ENCODE measurements at regions not wholly inside any gene's neighbourhood (a gene's known extent, or its start where the extent isn't known, plus 50 kb on each side); places are given as distances from the start of the nearest gene placed in this dataset.

DNA sequence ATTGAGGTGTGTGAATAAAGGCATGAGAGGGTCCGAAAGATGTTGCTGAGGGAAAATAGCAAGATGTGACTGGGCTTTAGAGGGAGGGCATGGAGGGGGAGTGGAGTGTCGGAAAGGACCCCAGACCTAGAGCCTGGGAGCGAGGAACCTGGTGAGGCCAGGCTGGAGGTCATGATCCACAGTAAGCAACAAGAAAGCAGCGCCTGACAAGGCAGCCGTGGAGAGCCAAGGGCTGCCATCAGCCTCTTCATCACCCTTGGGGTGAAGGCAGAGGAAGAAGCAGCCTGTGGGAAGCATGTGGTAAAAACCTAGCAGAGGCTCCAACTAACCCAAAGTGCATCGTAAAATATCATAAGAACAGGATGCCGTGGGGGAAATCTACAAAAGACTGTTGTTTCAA is 162.8 kb upstream of the SOX1 start:
- Mint-ChIP-seq H3K27me3 (peaks cover 5% of the 10 kb centered on the region), H3K4me3 (no peak overlapping the region), H3K27ac (no peak overlapping the region), H3K4me1 (no peaks in the 10 kb centered on the region), H3K36me3 (ENCODE audit: low read depth) (no peaks in the 10 kb centered on the region)
- no peaks in the 10 kb centered on the region for H3K9me3 ChIP-seq (ENCODE audit: control insufficient read depth, low read length, poor library complexity, severe bottlenecking)
- ATAC-seq (no peak), DNase-seq (no peak)

DNA sequence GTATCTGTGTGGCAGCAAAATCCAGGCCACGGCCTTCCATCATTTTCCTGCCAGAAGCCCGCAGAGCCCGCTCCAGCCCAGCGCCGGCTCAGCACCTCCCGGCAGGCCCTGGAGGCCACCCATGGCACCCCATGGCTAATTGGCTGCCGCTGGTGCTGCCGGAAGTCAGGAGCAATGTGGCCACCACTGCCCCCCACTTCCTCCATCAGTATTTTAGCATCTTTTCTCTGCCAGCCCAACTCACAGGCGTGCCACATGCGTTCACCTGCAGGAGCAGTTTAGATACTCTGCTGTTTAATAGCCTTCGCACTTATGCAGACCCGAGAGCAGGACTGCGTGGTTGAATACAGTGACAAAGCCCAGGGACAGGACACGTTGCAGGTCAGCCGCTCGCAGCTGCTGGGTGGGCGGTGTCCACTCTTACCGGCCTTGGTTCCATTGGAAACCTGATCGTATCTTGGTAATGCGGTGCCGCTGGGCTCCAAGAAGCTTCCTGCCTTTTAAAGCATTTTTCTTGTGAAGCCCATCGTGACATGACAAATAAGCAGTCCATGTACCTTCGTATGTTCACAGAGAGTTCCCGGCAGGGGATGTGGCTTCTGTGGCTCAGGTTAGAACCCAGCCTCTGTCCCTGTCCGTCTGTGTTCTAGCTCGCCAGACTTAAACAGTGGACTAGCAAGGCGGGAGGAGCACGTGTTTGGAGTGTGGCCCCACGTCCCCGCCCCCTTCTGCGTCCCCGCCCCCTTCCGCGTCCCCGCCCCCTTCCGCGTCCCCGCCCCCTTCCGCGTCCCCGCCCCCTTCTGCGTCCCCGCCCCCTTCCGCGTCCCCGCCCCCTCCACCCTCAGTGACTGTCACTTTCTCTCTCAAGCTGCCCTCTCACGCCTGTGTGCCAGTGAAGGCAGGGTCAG is 162.0 kb upstream of the SOX1 start:
- no peaks in the 10 kb centered on the region for H3K36me3 Mint-ChIP-seq (ENCODE audit: low read depth)
- H3K27me3 Mint-ChIP-seq, result peaks cover 9% of the 10 kb centered on the region
- no peaks in the 10 kb centered on the region for H3K4me1 Mint-ChIP-seq
- ATAC-seq, result no peak
- no peak overlapping the region for H3K27ac Mint-ChIP-seq
- H3K9me3 ChIP-seq (ENCODE audit: control insufficient read depth, low read length, poor library complexity, severe bottlenecking), result no peaks in the 10 kb centered on the region
- no peak for DNase-seq
- no peak overlapping the region for H3K4me3 Mint-ChIP-seq

- DNase-seq (no peak), ATAC-seq (no peak)
- H3K4me1 Mint-ChIP-seq, result no peaks in the 10 kb centered on the region
- H3K9me3 ChIP-seq (ENCODE audit: control insufficient read depth, low read length, poor library complexity, severe bottlenecking), result no peaks in the 10 kb centered on the region
- H3K27ac Mint-ChIP-seq, result no peak overlapping the region
- no peaks in the 10 kb centered on the region for H3K36me3 Mint-ChIP-seq (ENCODE audit: low read depth)
- H3K27me3 Mint-ChIP-seq, result peaks cover 9% of the 10 kb centered on the region
- no peak overlapping the region for H3K4me3 Mint-ChIP-seq
These were observed 161.4 kb upstream of the SOX1 start for GRCh38 chr13:111905609-111905945.

DNA sequence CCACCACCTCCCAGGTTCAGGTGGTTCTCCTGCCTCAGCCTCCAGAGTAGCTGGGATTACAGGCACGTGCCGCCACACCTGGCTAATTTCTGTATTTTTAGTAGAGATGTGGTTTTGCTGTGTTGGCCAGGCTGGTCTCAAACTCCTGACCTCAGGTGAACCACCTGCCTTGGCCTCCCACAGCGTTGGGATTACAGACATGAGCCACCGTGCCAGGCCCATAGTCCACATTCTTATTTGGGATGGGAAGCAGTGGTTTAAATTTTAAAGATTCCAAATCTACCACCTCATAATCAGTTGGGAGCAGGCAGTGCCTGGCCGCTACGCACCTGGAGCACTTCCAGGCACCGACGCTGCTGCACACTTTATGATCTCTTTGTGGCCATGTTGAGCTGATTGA is 160.6 kb upstream of the SOX1 start:
- ATAC-seq (no peak), DNase-seq (no peak)
- H3K4me3 Mint-ChIP-seq, result no peak overlapping the region
- H3K27ac Mint-ChIP-seq, result no peak overlapping the region
- H3K36me3 Mint-ChIP-seq (ENCODE audit: low read depth), result no peaks in the 10 kb centered on the region
- peaks cover 9% of the 10 kb centered on the region for H3K27me3 Mint-ChIP-seq
- H3K9me3 ChIP-seq (ENCODE audit: control insufficient read depth, low read length, poor library complexity, severe bottlenecking), result no peaks in the 10 kb centered on the region
- H3K4me1 Mint-ChIP-seq, result no peaks in the 10 kb centered on the region

GRCh38 chr13:111906816-111907215 is 160.1 kb upstream of the SOX1 start:
- peaks cover 10% of the 10 kb centered on the region for H3K27me3 Mint-ChIP-seq
- no peak overlapping the region for H3K4me3 Mint-ChIP-seq
- H3K36me3 Mint-ChIP-seq (ENCODE audit: low read depth), result no peaks in the 10 kb centered on the region
- no peaks in the 10 kb centered on the region for H3K9me3 ChIP-seq (ENCODE audit: control insufficient read depth, low read length, poor library complexity, severe bottlenecking)
- ATAC-seq, result no peak
- no peaks in the 10 kb centered on the region for H3K4me1 Mint-ChIP-seq
- H3K27ac Mint-ChIP-seq, result no peak overlapping the region
- no peak for DNase-seq

GRCh38 chr13:111907341-111907880 is 159.5 kb upstream of the SOX1 start:
- no peaks in the 10 kb centered on the region for H3K36me3 Mint-ChIP-seq (ENCODE audit: low read depth)
- H3K4me1 Mint-ChIP-seq, result no peaks in the 10 kb centered on the region
- peaks cover 16% of the 10 kb centered on the region for H3K27me3 Mint-ChIP-seq

DNA sequence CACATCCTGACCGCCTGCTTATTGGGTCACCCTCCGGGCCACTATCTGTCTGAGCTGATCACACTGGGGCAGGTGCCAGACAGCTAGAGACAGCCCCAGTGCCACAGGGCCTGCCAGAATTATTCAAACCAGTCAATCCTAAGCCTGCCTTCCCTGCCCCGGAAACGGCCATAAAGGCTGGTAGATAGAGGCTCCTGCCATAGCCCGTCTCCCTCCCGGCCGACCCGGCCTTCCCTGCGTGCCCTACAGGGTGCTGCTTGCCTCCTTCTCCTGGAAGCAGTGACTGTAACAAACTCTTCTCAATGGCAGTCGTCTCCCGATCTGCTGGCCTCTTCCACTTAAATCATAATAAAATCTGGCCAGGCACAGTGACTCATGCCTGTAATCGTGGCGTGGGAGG is 158.6 kb upstream of the SOX1 start:
- no peaks in the 10 kb centered on the region for H3K36me3 Mint-ChIP-seq (ENCODE audit: low read depth)
- H3K9me3 ChIP-seq (ENCODE audit: control insufficient read depth, low read length, poor library complexity, severe bottlenecking), result no peaks in the 10 kb centered on the region
- no peak overlapping the region for H3K27ac Mint-ChIP-seq
- no peak overlapping the region for H3K4me3 Mint-ChIP-seq
- ATAC-seq (no peak), DNase-seq (no peak)
- H3K4me1 Mint-ChIP-seq, result no peaks in the 10 kb centered on the region
- H3K27me3 Mint-ChIP-seq, result peaks cover 19% of the 10 kb centered on the region

More at GRCh38 chr13:111907341-111907880, 159.5 kb upstream of the SOX1 start:
- Mint-ChIP-seq H3K4me3 (no peak overlapping the region), H3K27ac (no peak overlapping the region)
- DNase-seq (no peak), ATAC-seq (no peak)
- no peaks in the 10 kb centered on the region for H3K9me3 ChIP-seq (ENCODE audit: control insufficient read depth, low read length, poor library complexity, severe bottlenecking)

GRCh38 chr13:111908981-111909380 is 158.0 kb upstream of the SOX1 start:
- peaks cover 19% of the 10 kb centered on the region for H3K27me3 Mint-ChIP-seq
- no peak overlapping the region for H3K4me3 Mint-ChIP-seq
- DNase-seq, result no peak

GRCh38 chr13:111909501-111909900 is 157.4 kb upstream of the SOX1 start:
- H3K9me3 ChIP-seq (ENCODE audit: control insufficient read depth, low read length, poor library complexity, severe bottlenecking), result no peaks in the 10 kb centered on the region
- H3K27ac Mint-ChIP-seq, result no peak overlapping the region
- ATAC-seq (no peak), DNase-seq (no peak)
- no peak overlapping the region for H3K4me3 Mint-ChIP-seq
- peaks cover 19% of the 10 kb centered on the region for H3K27me3 Mint-ChIP-seq
- H3K36me3 Mint-ChIP-seq (ENCODE audit: low read depth), result no peaks in the 10 kb centered on the region
- no peaks in the 10 kb centered on the region for H3K4me1 Mint-ChIP-seq

More at GRCh38 chr13:111908981-111909380, 158.0 kb upstream of the SOX1 start:
- H3K36me3 Mint-ChIP-seq (ENCODE audit: low read depth), result no peaks in the 10 kb centered on the region
- H3K4me1 Mint-ChIP-seq, result no peaks in the 10 kb centered on the region
- no peak for ATAC-seq
- H3K27ac Mint-ChIP-seq, result no peak overlapping the region
- H3K9me3 ChIP-seq (ENCODE audit: control insufficient read depth, low read length, poor library complexity, severe bottlenecking), result no peaks in the 10 kb centered on the region

GRCh38 chr13:111909971-111910671 is 156.8 kb upstream of the SOX1 start:
- Mint-ChIP-seq H3K27me3 (peaks cover 19% of the 10 kb centered on the region), H3K4me1 (no peaks in the 10 kb centered on the region), H3K36me3 (ENCODE audit: low read depth) (no peaks in the 10 kb centered on the region), H3K4me3 (no peak overlapping the region), H3K27ac (no peak overlapping the region)
- ATAC-seq (no peak), DNase-seq (no peak)
- H3K9me3 ChIP-seq (ENCODE audit: control insufficient read depth, low read length, poor library complexity, severe bottlenecking), result no peaks in the 10 kb centered on the region

- Mint-ChIP-seq H3K27me3 (peaks cover 19% of the 10 kb centered on the region), H3K4me3 (no peak overlapping the region), H3K27ac (no peak overlapping the region), H3K4me1 (no peaks in the 10 kb centered on the region), H3K36me3 (ENCODE audit: low read depth) (no peaks in the 10 kb centered on the region)
- ATAC-seq (no peak), DNase-seq (no peak)
- no peaks in the 10 kb centered on the region for H3K9me3 ChIP-seq (ENCODE audit: control insufficient read depth, low read length, poor library complexity, severe bottlenecking)
These were observed 155.7 kb upstream of the SOX1 start for GRCh38 chr13:111911121-111911720.

DNA sequence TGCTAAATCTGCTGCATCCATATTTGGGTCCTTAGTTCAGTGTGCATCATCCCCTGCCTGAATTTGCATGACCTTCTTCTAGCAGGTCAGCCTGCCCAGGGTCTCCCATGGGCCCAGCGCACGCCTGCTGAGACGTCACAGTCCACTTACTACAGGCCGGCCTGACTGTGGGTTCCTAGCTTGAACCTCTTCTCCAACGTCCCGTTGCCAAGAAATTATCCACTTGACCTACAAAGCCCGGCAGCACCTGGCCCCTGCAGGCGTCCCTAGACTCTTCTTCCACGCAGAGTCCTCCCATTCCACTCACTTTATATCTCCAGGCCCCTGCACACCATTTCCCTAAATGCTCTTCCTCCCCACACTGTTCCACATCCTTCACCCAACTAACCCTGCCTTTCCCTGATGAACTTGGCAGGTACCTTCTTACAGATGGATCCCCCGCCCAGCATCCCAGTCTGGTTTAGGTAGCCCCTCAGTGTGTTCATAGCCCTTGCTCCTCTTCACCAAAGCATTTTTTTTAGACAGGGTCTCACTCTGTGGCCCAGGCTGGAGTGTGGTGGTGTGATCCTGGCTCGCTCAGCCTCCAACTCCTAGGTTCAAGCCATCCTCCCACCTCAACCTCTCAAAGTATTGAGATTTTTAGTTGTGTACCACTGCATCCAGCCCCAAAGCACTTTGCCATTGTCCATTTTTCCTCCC is 155.0 kb upstream of the SOX1 start:
- Mint-ChIP-seq H3K4me1 (no peaks in the 10 kb centered on the region), H3K27me3 (peaks cover 19% of the 10 kb centered on the region), H3K27ac (no peak overlapping the region), H3K4me3 (no peak overlapping the region), H3K36me3 (ENCODE audit: low read depth) (no peaks in the 10 kb centered on the region)
- DNase-seq, result no peak
- no peaks in the 10 kb centered on the region for H3K9me3 ChIP-seq (ENCODE audit: control insufficient read depth, low read length, poor library complexity, severe bottlenecking)
- no peak for ATAC-seq

DNA sequence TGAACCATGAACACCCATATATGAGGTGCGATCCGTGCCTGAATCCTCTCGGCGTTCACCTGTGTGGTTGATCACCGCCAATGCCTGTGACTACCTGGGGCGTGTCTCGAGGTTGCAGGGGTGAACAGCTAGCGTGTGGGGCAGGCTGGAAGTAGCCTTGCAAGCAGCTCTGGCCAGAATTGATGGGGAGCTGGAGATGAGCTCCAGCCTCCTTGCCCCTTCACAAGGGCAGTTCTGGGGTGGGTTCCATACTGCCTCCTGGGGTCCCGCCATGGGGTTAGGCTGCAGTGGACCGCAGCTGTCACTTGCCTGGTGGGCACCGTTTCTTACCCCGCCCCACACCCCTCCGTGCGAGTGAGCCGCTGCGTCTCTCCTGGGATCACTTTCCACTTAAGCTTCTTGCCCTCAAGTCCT is 154.5 kb upstream of the SOX1 start:
- Mint-ChIP-seq H3K27me3 (peaks cover 19% of the 10 kb centered on the region), H3K36me3 (ENCODE audit: low read depth) (no peaks in the 10 kb centered on the region), H3K4me3 (no peak overlapping the region), H3K4me1 (no peaks in the 10 kb centered on the region), H3K27ac (no peak overlapping the region)
- no peaks in the 10 kb centered on the region for H3K9me3 ChIP-seq (ENCODE audit: control insufficient read depth, low read length, poor library complexity, severe bottlenecking)
- DNase-seq, result no peak
- no peak for ATAC-seq

Measured in T-helper 17 cell (primary cell).